GM12878 (cell line): ENCODE measurements at regions not wholly inside any gene's neighbourhood (a gene's known extent, or its start where the extent isn't known, plus 50 kb on each side); places are given as distances from the start of the nearest gene placed in this dataset.

Experiments used
- ATAC-seq: fragments of 200-7000 bp; cut with Tn5 transposase; 3 replicates; pipeline ENCODE4 v1.9.1; 2020; ENCODE audit warnings: mild to moderate bottlenecking, moderate library complexity
- BruUV-seq: library from RNA; stranded (reverse); fragments of 400-500 nt; replicated peaks from 2 replicates; lab custom pipeline; 2021; lab: Mats Ljungman, UMichigan
- CTCF ChIA-PET: fragments of 300-600 bp; sonication (Branson Sonifier 250); formaldehyde crosslinking; extraction: SDS; loops from one replicate; lab custom pipeline; 2021; ENCODE audit warnings: inconsistent platforms; lab: Yijun Ruan, JAX
- POLR2A ChIA-PET: fragments of 350-600 bp; formaldehyde crosslinking; extraction: SDS; loops from one replicate; lab custom pipeline; 2021; ENCODE audit warnings: inconsistent platforms; lab: Charles Lee
- RAD21 ChIA-PET: fragments of 300-600 bp; sonication (Branson Sonifier 250); formaldehyde crosslinking; loops from one replicate; lab custom pipeline; 2023; ENCODE audit warnings: antibody characterized with exemption; ENCODE audit not compliant: unreplicated experiment; lab: Charles Lee
- SMC1A ChIA-PET: fragments of 300-600 bp; sonication (Branson Sonifier 250); formaldehyde crosslinking; loops from one replicate; lab custom pipeline; 2023; ENCODE audit not compliant: unreplicated experiment, uncharacterized antibody; lab: Charles Lee
- DNase-seq: peaks from one replicate; pipeline ENCODE4 v3.0.0-alpha.2; 2011; ENCODE audit warnings: low read depth, low spot score
- FAIRE-seq: peaks from 3 replicates; lab custom pipeline; 2011; peaks lifted over from hg19 to GRCh38; lab: Jason Lieb, UNC
- H2AFZ ChIP-seq: 2 replicates; pipeline ENCODE4 v1.6.0; 2011; ENCODE audit warnings: low read depth, low read length, control low read depth; ENCODE audit not compliant: control insufficient read depth
- H3K27ac ChIP-seq: 2 replicates; pipeline ENCODE4 v1.5.1; 2011; ENCODE audit warnings: control low read depth; ENCODE audit not compliant: control insufficient read depth, insufficient read depth
- H3K27me3 ChIP-seq, 2 experiments: replicated peaks in 1 of 2; 2 replicates each; pipeline versions ENCODE4 v1.6.0 to v1.6.1; 2011; ENCODE audit warnings: low read length in 1 of 2; ENCODE audit not compliant: control insufficient read depth in 2 of 2, insufficient read depth in 2 of 2
- H3K36me3 ChIP-seq, 2 experiments: 2 replicates each; pipeline ENCODE4 v1.5.1; 2011; ENCODE audit warnings: low read length in 1 of 2; ENCODE audit not compliant: control insufficient read depth in 2 of 2, insufficient read depth in 2 of 2
- H3K4me1 ChIP-seq: 2 replicates; pipeline ENCODE4 v1.6.1; 2011; ENCODE audit warnings: mild to moderate bottlenecking, low read length, moderate library complexity, mixed read lengths; ENCODE audit not compliant: control insufficient read depth, insufficient read depth
- H3K4me2 ChIP-seq: 2 replicates; pipeline ENCODE4 v1.6.0; 2011; ENCODE audit warnings: control low read depth; ENCODE audit not compliant: control insufficient read depth, insufficient read depth
- H3K4me3 ChIP-seq: fragments of 200-600 bp; sonication (generic); 2 replicates; pipeline ENCODE4 v1.5.1; 2016
- H3K79me2 ChIP-seq: 2 replicates; pipeline ENCODE4 v1.6.0; 2011; ENCODE audit warnings: low read length; ENCODE audit not compliant: control insufficient read depth, insufficient read depth
- H3K9ac ChIP-seq: 2 replicates; pipeline ENCODE4 v1.8.0; 2011; ENCODE audit warnings: low read length, control low read depth, mixed read lengths; ENCODE audit not compliant: control insufficient read depth, insufficient read depth
- H3K9me3 ChIP-seq: replicated peaks from 3 replicates; pipeline ENCODE4 v1.5.1; 2011; ENCODE audit warnings: mild to moderate bottlenecking, low read length; ENCODE audit not compliant: control insufficient read depth, insufficient read depth
- H4K20me1 ChIP-seq: 2 replicates; pipeline ENCODE4 v1.6.0; 2011; ENCODE audit not compliant: control insufficient read depth, insufficient read depth
- CREM ChIP-seq: IDR thresholded peaks from 2 replicates; pipeline ENCODE4 v1.6.1; 2014; ENCODE audit warnings: antibody characterized with exemption, low read depth
- EGR1 ChIP-seq, 2 experiments: IDR thresholded peaks; 1 replicate in 1 of 2; 2 replicates in 1 of 2; pipeline ENCODE4 v1.6.1; 2011 to 2012; ENCODE audit warnings: low read depth in 2 of 2, low read length in 2 of 2, borderline replicate concordance in 1 of 2, mild to moderate bottlenecking in 1 of 2, moderate library complexity in 1 of 2
- EP300 ChIP-seq, 2 experiments: fragments of 150-350 bp in 1 of 2; IDR thresholded peaks; 2 replicates each; pipeline ENCODE4 v1.6.1; 2011 to 2012; ENCODE audit warnings: low read depth in 2 of 2, low read length in 2 of 2, borderline replicate concordance in 1 of 2, improper control_type of control experiment in 1 of 2, inconsistent platforms in 1 of 2; ENCODE audit not compliant: control insufficient read depth in 1 of 2
- ETV6 ChIP-seq, 2 experiments: fragments of 450-650 bp in 1 of 2; IDR thresholded peaks in 1 of 2; conservative IDR thresholded peaks in 1 of 2; 2 replicates each; pipeline ENCODE4 v1.6.1; 2014; ENCODE audit warnings: antibody characterized with exemption in 1 of 2, borderline replicate concordance in 1 of 2, low read depth in 1 of 2, mild to moderate bottlenecking in 1 of 2, moderate library complexity in 1 of 2
- NBN ChIP-seq: fragments of 450-650 bp; IDR thresholded peaks from 2 replicates; pipeline ENCODE4 v1.6.1; 2016
- POLR2AphosphoS5 ChIP-seq: IDR thresholded peaks from 2 replicates; pipeline ENCODE4 v1.6.1; 2011; ENCODE audit warnings: mild to moderate bottlenecking, low read length, inconsistent platforms
- RAD21 ChIP-seq: IDR thresholded peaks from 2 replicates; pipeline ENCODE4 v1.6.1; 2011; ENCODE audit warnings: mild to moderate bottlenecking, low read depth, low read length, moderate library complexity; ENCODE audit not compliant: insufficient read depth
- RFX5 ChIP-seq: IDR thresholded peaks from 2 replicates; pipeline ENCODE4 v1.6.1; 2011; ENCODE audit warnings: low read depth, low read length, improper control_type of control experiment
- SMAD5 ChIP-seq: IDR thresholded peaks from 2 replicates; pipeline ENCODE4 v1.6.1; 2016; ENCODE audit warnings: antibody characterized with exemption, low read depth
- SP1 ChIP-seq: IDR thresholded peaks from one replicate; pipeline ENCODE4 v1.6.1; 2011; ENCODE audit warnings: low read depth, low read length
- TAF1 ChIP-seq: IDR thresholded peaks from 2 replicates; pipeline ENCODE4 v1.6.1; 2011; ENCODE audit warnings: mild to moderate bottlenecking, low read depth, low read length, borderline replicate concordance
- ZBED1 ChIP-seq: IDR thresholded peaks from 2 replicates; pipeline ENCODE4 v1.6.1; 2016; ENCODE audit warnings: borderline replicate concordance
- ZBTB40 ChIP-seq: fragments of 450-650 bp; IDR thresholded peaks from 2 replicates; pipeline ENCODE4 v1.6.1; 2016; ENCODE audit warnings: mild to moderate bottlenecking, moderate library complexity, borderline replicate concordance
- in situ Hi-C: fragments of 300-500 bp; cut with MboI; formaldehyde crosslinking; loops from 9 replicates; pipeline ENCODE4 v1.14.3; 2018; ENCODE audit warnings: mixed read lengths
- intact Hi-C: fragments of 100-400 bp; cut with micrococcal nuclease; formaldehyde crosslinking; loops from one replicate; pipeline ENCODE4 v1.14.2; 2022; ENCODE audit not compliant: unreplicated experiment
- TF ChIP-seq, protein P1 (sequence below), 3 experiments: IDR thresholded peaks in 2 of 3; conservative IDR thresholded peaks in 1 of 3; 2 replicates each; pipeline ENCODE4 v1.5.1; 2011; ENCODE audit warnings: low read depth in 3 of 3, low read length in 3 of 3, mild to moderate bottlenecking in 3 of 3, control low read depth in 2 of 3, moderate library complexity in 2 of 3, inconsistent platforms in 1 of 3, mixed read lengths in 1 of 3; ENCODE audit not compliant: control insufficient read depth in 2 of 3, insufficient read depth in 1 of 3; ENCODE audit errors: extremely low read depth in 1 of 3
- TF ChIP-seq, protein P2 (sequence below): fragments of 450-650 bp; IDR thresholded peaks from 2 replicates; pipeline ENCODE4 v1.6.1; 2016; ENCODE audit warnings: mild to moderate bottlenecking

- Histone ChIP-seq H3K9me3 (no peaks in the 10 kb centered on the region), H3K36me3 (no peaks in the 10 kb centered on the region), H2AFZ (no peak overlapping the region), H3K4me2 (no peak overlapping the region), H3K79me2 (no peaks in the 10 kb centered on the region), H3K27ac (no peak overlapping the region), H3K27me3 (no peaks in the 10 kb centered on the region), H3K4me3 (no peak overlapping the region), H3K4me1 (no peaks in the 10 kb centered on the region), H4K20me1 (no peaks in the 10 kb centered on the region), H3K9ac (no peak overlapping the region)
- SMC1A ChIA-PET: no interaction called here
- POLR2A ChIA-PET: no interaction called here
- intact Hi-C loops: no loop called here
- BruUV-seq: no TSS peak
- DNase-seq (no peak), ATAC-seq (no peak), FAIRE-seq (no peak)
- in situ Hi-C loops: no loop called here
- no peak for TF ChIP-seq RFX5
- TF ChIP-seq SP1: no peak
- TF ChIP-seq NBN: no peak
- TF ChIP-seq, protein P1, sequence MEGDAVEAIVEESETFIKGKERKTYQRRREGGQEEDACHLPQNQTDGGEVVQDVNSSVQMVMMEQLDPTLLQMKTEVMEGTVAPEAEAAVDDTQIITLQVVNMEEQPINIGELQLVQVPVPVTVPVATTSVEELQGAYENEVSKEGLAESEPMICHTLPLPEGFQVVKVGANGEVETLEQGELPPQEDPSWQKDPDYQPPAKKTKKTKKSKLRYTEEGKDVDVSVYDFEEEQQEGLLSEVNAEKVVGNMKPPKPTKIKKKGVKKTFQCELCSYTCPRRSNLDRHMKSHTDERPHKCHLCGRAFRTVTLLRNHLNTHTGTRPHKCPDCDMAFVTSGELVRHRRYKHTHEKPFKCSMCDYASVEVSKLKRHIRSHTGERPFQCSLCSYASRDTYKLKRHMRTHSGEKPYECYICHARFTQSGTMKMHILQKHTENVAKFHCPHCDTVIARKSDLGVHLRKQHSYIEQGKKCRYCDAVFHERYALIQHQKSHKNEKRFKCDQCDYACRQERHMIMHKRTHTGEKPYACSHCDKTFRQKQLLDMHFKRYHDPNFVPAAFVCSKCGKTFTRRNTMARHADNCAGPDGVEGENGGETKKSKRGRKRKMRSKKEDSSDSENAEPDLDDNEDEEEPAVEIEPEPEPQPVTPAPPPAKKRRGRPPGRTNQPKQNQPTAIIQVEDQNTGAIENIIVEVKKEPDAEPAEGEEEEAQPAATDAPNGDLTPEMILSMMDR (IDR thresholded peaks at IDR 0.05 in 2 of 3, conservative IDR thresholded peaks at IDR 0.05 in 1 of 3; ENCODE audit: control insufficient read depth in 2 of 3, extremely low read depth in 1 of 3, insufficient read depth in 1 of 3, low read depth in 3 of 3, low read length in 3 of 3): no peak
- TF ChIP-seq EP300 (IDR thresholded peaks at IDR 0.05; ENCODE audit: borderline replicate concordance in 1 of 2, control insufficient read depth in 1 of 2, low read depth in 2 of 2, low read length in 2 of 2): no peak
- TF ChIP-seq ZBTB40: no peak
- no peak for TF ChIP-seq ETV6 (conservative IDR thresholded peaks at IDR 0.05 in 1 of 2, IDR thresholded peaks at IDR 0.05 in 1 of 2; ENCODE audit: borderline replicate concordance in 1 of 2, low read depth in 1 of 2)
- no peak for TF ChIP-seq TAF1
- no peak for TF ChIP-seq CREM
- no peak for TF ChIP-seq POLR2AphosphoS5
- TF ChIP-seq, protein P2, sequence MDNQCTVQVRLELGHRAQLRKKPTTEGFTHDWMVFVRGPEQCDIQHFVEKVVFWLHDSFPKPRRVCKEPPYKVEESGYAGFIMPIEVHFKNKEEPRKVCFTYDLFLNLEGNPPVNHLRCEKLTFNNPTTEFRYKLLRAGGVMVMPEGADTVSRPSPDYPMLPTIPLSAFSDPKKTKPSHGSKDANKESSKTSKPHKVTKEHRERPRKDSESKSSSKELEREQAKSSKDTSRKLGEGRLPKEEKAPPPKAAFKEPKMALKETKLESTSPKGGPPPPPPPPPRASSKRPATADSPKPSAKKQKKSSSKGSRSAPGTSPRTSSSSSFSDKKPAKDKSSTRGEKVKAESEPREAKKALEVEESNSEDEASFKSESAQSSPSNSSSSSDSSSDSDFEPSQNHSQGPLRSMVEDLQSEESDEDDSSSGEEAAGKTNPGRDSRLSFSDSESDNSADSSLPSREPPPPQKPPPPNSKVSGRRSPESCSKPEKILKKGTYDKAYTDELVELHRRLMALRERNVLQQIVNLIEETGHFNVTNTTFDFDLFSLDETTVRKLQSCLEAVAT: no peak
- TF ChIP-seq RAD21: no peak
- no peak for TF ChIP-seq ZBED1
- no peak for TF ChIP-seq SMAD5
- TF ChIP-seq EGR1 (IDR thresholded peaks at IDR 0.05; ENCODE audit: borderline replicate concordance in 1 of 2, low read depth in 2 of 2, low read length in 2 of 2): no peak
- RAD21 ChIA-PET: no interaction called here
- CTCF ChIA-PET: interaction anchor here (2.1 kb wide), 1 partner anchor 11 kb away, joined by 6 read pairs; no protein-coding TSS in a partner anchor
These were observed 158.8 kb downstream of the IL20RB start for GRCh38 chr3:137116619-137117018.
